ENCODE measurements at regions not wholly inside any gene's neighbourhood (a gene's known extent, or its start where the extent isn't known, plus 50 kb on each side); places are given as distances from the start of the nearest gene placed in this dataset.

GRCh38 chr21:41561701-41562100, 53.7 kb upstream of the TMPRSS2 start:
- no peak overlapping the region for H3K4me3 ChIP-seq (ENCODE audit: low read depth in 1 of 2, low read length in 2 of 2)
- peaks cover 0 to 3% of the 10 kb centered on the region in 2 donors for H3K27me3 ChIP-seq (ENCODE audit: control insufficient read depth in 1 of 2, insufficient read depth in 2 of 2, low read length in 2 of 2)
- H3K9me3 ChIP-seq (ENCODE audit: control insufficient read depth in 1 of 2, low read length in 2 of 2), result no peaks in the 10 kb centered on the region
- no peak overlapping the region for H3K27ac ChIP-seq (ENCODE audit: low read depth, low read length)
- no peaks in the 10 kb centered on the region for H3K36me3 ChIP-seq (ENCODE audit: control insufficient read depth in 1 of 2, insufficient read depth in 2 of 2, low read length in 2 of 2)
- peak overlapping the region; percentile 19 to 33 for H3K9ac ChIP-seq (ENCODE audit: low read depth in 1 of 2, low read length in 2 of 2)
- H3K4me1 ChIP-seq (ENCODE audit: control insufficient read depth in 1 of 2, insufficient read depth in 2 of 2, low read length in 2 of 2), result peaks cover 55 to 73% of the 10 kb centered on the region in 2 donors

GRCh38 chr21:41560661-41561158, 52.8 kb upstream of the TMPRSS2 start:
- Histone ChIP-seq H3K9ac (ENCODE audit: low read depth in 1 of 2, low read length in 2 of 2) (peak overlapping the region; percentile 22 to 35), H3K27ac (ENCODE audit: low read depth, low read length) (peak overlapping the region; percentile 74), H3K4me1 (ENCODE audit: control insufficient read depth in 1 of 2, insufficient read depth in 2 of 2, low read length in 2 of 2) (peaks cover 50 to 67% of the 10 kb centered on the region in 2 donors)

GRCh38 chr21:41559658-41560631, 52.0 kb upstream of the TMPRSS2 start:
- Histone ChIP-seq H3K27ac (ENCODE audit: low read depth, low read length) (peak overlapping the region; percentile 69), H3K27me3 (ENCODE audit: control insufficient read depth in 1 of 2, insufficient read depth in 2 of 2, low read length in 2 of 2) (peaks cover 0 to 3% of the 10 kb centered on the region in 2 donors), H3K4me3 (ENCODE audit: low read depth in 1 of 2, low read length in 2 of 2) (peak overlapping the region in 1 of 2 donors; percentile 17), H3K36me3 (ENCODE audit: control insufficient read depth in 1 of 2, insufficient read depth in 2 of 2, low read length in 2 of 2) (no peaks in the 10 kb centered on the region), H3K9me3 (ENCODE audit: control insufficient read depth in 1 of 2, low read length in 2 of 2) (no peaks in the 10 kb centered on the region), H3K4me1 (ENCODE audit: control insufficient read depth in 1 of 2, insufficient read depth in 2 of 2, low read length in 2 of 2) (peaks cover 43 to 64% of the 10 kb centered on the region in 2 donors), H3K9ac (ENCODE audit: low read depth in 1 of 2, low read length in 2 of 2) (peak overlapping the region; percentile 22 to 35)

More at GRCh38 chr21:41560661-41561158, 52.8 kb upstream of the TMPRSS2 start:
- Histone ChIP-seq H3K27me3 (ENCODE audit: control insufficient read depth in 1 of 2, insufficient read depth in 2 of 2, low read length in 2 of 2) (peaks cover 0 to 3% of the 10 kb centered on the region in 2 donors), H3K36me3 (ENCODE audit: control insufficient read depth in 1 of 2, insufficient read depth in 2 of 2, low read length in 2 of 2) (no peaks in the 10 kb centered on the region), H3K4me3 (ENCODE audit: low read depth in 1 of 2, low read length in 2 of 2) (no peak overlapping the region), H3K9me3 (ENCODE audit: control insufficient read depth in 1 of 2, low read length in 2 of 2) (no peaks in the 10 kb centered on the region)

GRCh38 chr21:41558842-41559241, 50.9 kb upstream of the TMPRSS2 start:
- no peak overlapping the region for H3K9ac ChIP-seq (ENCODE audit: low read depth in 1 of 2, low read length in 2 of 2)
- peaks cover 38 to 57% of the 10 kb centered on the region in 2 donors for H3K4me1 ChIP-seq (ENCODE audit: control insufficient read depth in 1 of 2, insufficient read depth in 2 of 2, low read length in 2 of 2)
- peaks cover 0 to 3% of the 10 kb centered on the region in 2 donors for H3K27me3 ChIP-seq (ENCODE audit: control insufficient read depth in 1 of 2, insufficient read depth in 2 of 2, low read length in 2 of 2)
- no peak overlapping the region for H3K4me3 ChIP-seq (ENCODE audit: low read depth in 1 of 2, low read length in 2 of 2)
- H3K9me3 ChIP-seq (ENCODE audit: control insufficient read depth in 1 of 2, low read length in 2 of 2), result no peaks in the 10 kb centered on the region
- no peaks in the 10 kb centered on the region for H3K36me3 ChIP-seq (ENCODE audit: control insufficient read depth in 1 of 2, insufficient read depth in 2 of 2, low read length in 2 of 2)
- H3K27ac ChIP-seq (ENCODE audit: low read depth, low read length), result no peak overlapping the region

GRCh38 chr21:41557884-41558283, 49.9 kb upstream of the TMPRSS2 start:
- Histone ChIP-seq H3K27me3 (ENCODE audit: control insufficient read depth in 1 of 2, insufficient read depth in 2 of 2, low read length in 2 of 2) (no peaks in the 10 kb centered on the region), H3K4me3 (ENCODE audit: low read depth in 1 of 2, low read length in 2 of 2) (peak overlapping the region in 1 of 2 donors; percentile 1), H3K4me1 (ENCODE audit: control insufficient read depth in 1 of 2, insufficient read depth in 2 of 2, low read length in 2 of 2) (peaks cover 38 to 47% of the 10 kb centered on the region in 2 donors), H3K27ac (ENCODE audit: low read depth, low read length) (no peak overlapping the region), H3K9me3 (ENCODE audit: control insufficient read depth in 1 of 2, low read length in 2 of 2) (no peaks in the 10 kb centered on the region), H3K9ac (ENCODE audit: low read depth in 1 of 2, low read length in 2 of 2) (no peak overlapping the region), H3K36me3 (ENCODE audit: control insufficient read depth in 1 of 2, insufficient read depth in 2 of 2, low read length in 2 of 2) (no peaks in the 10 kb centered on the region)

Measured in duodenal mucosa (tissue), 2 donors.